ENCODE measurements at regions not wholly inside any gene's neighbourhood (a gene's known extent, or its start where the extent isn't known, plus 50 kb on each side); places are given as distances from the start of the nearest gene placed in this dataset.
"Not testable (repeated sequence)": the region's sequence is repeated elsewhere in the genome, so short reads cannot be mapped to it uniquely, and the experiment has no call there.

DNA sequence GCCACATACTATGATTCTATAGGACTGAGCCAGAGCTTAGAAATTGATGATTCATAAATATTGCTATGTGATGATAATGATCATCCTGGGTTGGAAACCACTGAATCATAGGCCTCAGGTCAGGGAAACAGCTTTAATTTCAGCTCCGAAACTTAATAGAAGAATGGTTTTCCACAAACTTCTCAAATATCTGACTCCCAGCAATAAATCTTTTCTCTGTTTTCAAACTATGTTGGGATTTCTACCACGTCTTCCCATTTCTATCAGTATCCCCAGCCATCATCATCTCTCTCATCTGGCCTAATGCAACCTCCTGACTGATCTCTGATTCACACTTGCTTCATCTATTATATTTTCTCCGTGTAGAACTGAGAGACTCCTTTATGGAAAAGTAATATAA is 521.8 kb upstream of the AGA start:
- WGBS, 3 donors = 73 to 79% (median 76%) methylated on average over 3 of the region's 3 CpGs
- H3K27ac ChIP-seq (ENCODE audit: low read depth, low read length) = no peak overlapping the region

DNA sequence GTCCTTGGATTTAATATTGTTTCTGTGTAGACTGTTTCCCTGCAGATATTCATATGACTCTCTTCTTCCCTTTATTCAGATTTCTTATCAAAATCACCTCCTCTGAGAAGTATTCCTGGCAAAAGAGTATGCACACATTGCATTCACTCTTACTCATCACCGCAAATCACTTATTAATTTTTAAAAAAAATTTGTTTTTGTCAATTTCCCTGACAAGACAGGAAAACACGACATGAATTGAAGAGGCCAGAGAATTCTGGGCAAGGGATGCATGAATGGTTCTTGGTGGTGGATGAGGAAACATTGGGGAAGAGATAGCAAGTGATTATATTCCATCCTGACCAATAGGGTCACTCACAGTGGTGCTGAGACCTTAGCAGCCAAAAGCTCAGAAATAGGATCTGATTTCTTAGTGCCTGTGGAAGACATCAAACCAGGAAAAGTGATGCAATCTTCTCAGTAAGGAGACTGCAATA is 522.5 kb upstream of the AGA start:
- 27 to 74% (median 55%) methylated on average over 2 of the region's 2 CpGs for WGBS, 3 donors
- no peak overlapping the region for H3K27ac ChIP-seq (ENCODE audit: low read depth, low read length)

DNA sequence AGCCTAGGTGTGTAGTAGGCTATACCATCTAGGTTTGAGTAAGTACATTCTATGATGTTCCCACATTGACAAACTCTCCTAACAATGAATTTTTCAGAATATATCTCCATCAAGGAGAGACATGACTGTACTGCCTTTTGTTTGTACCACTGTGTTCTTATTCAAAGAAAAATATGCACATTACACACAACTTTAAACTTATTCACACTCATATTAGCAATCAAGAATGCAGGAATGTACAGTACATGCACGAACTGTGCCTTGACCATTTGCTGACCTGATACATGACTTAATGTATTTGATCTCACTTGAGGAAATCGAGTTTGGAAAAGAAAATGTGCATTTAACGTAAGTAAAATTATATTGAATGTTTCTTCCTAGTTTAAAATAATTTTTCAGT is 525.1 kb upstream of the AGA start:
- WGBS, 3 donors = 56 to 75% (median 65%) methylated on average over 3 of the region's 3 CpGs

DNA sequence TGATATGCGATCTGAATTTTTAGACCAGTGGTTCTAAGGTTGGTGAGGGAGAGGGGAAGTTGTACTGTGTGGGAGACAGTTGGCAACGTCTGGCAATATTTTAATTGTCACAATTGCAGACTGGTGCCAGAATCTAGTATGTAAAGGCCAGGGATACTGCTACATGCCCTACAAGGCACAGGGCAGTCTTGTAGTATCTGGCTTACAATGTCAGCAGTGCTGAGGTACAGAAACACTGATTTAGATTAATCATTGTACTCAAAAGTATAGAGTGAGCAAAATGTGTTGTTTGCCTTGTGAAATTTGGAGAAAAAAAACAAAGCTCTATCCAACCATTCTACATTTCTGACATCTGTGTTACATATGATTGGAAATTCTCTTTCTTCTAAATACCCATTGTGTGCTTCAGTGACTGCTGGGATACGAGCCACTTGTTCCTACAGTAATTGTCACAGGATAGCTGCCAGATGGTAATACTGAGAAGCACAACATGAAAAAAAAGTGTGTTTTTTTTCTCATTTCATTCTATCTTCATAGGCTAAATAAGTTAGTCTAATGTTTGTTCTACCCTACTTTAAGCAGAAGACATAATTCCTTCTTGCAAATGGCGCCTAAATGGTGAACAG is 526.7 kb upstream of the AGA start:
- H3K27ac ChIP-seq (ENCODE audit: low read depth, low read length) = no peak overlapping the region
- 68 to 73% (median 69%) methylated on average over 4 of the region's 4 CpGs for WGBS, 3 donors

More for the DNA sequence above, 525.1 kb upstream of the AGA start:
- H3K27ac ChIP-seq (ENCODE audit: low read depth, low read length) = no peak overlapping the region

DNA sequence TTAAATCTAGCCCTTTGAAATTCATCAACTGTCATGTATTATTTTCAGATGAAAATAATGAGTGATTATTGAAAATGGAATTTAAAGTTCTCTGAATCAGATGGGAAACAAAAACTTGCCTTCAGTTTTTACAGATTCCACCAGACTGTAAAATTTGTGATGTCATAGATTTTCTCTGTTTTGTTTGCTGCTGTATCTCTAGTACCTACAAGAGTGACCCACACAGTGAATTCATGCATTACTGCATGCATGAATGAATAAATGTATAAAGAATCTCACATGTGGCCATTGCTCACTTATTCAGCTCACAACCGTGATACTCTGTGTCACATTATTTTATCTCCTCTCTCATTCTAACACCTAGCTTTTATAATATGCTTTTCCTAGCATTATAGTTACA is 532.2 kb upstream of the AGA start:
- 77 to 93% (median 82%) methylated on average over 1 of the region's 1 CpG for WGBS, 3 donors
- H3K27ac ChIP-seq (ENCODE audit: low read depth, low read length) = no peak overlapping the region

DNA sequence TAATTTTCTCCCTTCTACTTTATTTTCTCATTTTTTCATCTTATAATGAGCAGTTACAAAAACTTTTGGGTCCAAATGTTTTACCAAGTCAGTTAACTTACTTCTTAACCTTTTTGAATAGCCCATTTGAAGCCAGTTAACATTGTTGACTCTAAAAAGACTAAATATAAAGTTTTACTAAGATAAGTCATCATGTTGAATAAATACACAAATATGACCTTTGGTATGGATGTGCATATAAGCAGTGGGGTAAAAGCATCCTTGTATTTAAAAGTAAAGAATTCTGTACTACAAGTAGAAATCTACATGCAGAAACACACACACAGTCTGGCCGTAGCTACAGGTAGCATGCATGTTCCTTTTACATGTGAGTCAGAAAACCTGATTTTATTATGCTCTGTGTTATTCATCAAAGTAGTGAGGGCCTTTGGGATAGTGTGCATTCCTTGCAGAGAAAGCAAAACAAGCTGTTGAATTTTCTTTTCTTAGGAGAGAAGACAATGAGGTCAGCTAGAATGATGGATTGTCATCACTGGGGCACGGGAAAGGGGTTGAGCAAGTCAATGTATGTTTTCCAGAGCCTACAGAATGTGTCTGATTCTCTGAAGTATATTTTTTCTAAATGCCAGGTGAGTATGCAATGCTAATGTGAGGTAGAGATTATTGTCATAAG is 533.2 kb upstream of the AGA start:
- H3K27ac ChIP-seq (ENCODE audit: low read depth, low read length) = no peak overlapping the region
- WGBS, 3 donors = 36 to 52% (median 39%) methylated on average over 2 of the region's 2 CpGs

DNA sequence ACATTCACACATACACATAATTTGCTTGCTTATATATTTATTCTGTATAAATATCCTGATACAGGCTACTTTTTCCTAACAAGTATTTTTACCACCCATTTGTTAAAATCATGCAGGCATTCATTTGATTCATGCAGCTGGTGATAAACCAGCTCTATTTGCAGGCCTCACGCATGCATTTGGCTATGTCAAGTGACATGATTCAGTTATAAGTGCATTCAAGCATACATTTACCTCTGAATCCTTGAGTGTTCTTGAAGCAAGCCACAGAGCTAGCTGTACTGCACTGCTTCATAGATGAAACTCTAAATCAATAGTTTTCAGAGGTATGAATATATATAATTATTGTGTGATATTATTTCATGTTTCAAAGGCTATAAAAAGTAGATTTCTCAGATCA is 544.0 kb upstream of the AGA start:
- WGBS, 3 donors = 80 to 84% (median 81%) methylated on average over 1 of the region's 1 CpG
- no peak overlapping the region for H3K27ac ChIP-seq (ENCODE audit: low read depth, low read length)

DNA sequence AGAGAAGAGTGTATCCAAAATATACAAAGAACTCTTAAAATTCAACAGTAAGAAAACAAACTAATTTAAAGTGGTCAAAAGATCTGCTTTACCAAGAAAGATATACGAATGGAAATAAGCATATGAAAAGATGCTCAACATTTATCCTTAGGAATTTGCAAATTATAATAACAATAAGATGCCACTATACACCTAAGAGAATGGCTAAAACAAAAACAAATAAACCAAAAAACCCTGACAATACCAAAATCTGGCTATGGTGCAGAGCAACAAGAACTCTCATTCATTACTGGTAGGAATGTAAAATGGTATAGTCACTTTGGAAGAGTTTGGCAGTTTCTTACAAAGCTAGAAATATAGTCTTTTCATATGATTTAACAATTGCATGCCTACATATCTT is 545.7 kb upstream of the AGA start:
- no peak overlapping the region for H3K27ac ChIP-seq (ENCODE audit: low read depth, low read length)
- WGBS, 3 donors = 72 to 77% (median 73%) methylated on average over 1 of the region's 1 CpG

DNA sequence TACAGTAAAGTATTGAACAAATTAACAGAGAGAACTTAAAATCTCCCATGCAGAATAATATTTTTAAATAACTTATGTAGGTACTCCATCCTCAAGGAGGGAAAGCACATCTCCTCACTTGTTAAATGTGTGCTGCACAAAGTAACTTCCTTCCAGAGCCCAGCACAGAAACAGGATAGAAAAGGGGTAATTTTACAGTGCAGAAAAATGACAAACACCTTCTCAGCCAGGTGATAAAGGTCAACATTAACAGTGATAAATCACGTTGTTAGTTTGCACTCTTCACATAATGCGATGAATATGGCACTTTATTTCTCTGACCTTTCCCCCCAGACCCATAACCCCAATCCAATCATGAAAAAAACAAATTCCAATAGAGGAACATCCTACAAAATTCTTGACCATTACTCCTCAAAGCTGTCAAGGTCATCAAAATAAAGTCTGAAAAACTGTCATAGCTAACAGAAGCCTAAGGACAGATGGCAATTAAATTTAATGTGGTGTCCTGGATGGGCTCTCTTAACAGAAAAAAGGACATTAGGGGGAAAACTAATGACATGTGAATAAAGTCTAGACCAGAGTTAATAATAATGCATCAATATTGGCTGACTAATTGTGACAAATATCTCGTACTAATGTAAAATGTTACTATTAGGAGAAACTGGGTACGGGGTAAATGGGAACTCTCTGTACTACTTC is 547.4 kb upstream of the AGA start:
- no peak overlapping the region for H3K27ac ChIP-seq (ENCODE audit: low read depth, low read length)
- WGBS, 3 donors = 44 to 65% (median 63%) methylated on average over 4 of the region's 4 CpGs

DNA sequence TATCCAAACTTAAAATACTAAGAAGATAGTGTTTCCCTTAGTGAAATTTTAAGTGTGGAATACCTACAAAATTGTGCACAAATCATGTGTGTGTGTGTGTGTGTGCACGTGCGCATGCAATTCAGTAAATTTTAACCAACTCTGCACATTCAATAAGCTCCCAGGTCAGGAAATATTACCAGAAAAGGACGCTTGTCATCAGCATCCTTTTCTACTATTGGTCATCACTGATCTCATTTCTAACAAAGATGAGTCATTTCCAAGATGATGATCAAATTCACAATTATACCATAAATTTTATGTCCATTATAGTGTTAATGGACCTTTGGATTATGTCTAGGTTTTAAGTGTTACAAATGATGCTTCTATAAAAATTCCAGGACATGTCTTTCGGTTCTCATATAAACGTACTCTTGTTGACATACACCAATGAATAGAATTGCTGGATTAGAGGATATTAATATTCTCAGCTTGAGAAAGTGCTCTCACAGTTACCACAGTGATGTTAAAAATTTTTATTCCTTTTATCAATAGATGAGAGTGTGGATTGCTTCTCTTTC is 560.9 kb upstream of the AGA start:
- 72 to 76% (median 75%) methylated on average over 5 of the region's 5 CpGs for WGBS, 3 donors

DNA sequence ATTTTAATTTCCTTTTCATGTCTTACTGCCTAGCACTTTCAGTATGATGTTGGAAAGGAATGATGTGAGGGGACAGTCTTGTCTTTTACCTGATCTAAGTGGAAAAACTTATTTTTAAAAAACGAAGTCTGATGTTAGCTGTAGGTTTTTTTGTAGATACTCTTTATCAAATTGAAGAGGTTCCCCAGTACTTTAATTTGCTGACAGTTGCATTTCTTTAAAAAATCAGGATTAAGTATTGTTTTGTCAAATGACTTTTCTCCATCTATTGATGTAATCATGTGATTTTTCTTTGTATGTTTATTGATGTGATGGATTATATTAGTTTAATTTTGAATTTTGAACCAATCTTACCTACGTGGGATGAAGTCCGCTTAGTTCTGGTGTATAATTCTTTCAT is 568.4 kb upstream of the AGA start:
- 62 to 69% (median 68%) methylated on average over 3 of the region's 3 CpGs for WGBS, 3 donors

More for the DNA sequence above, 560.9 kb upstream of the AGA start:
- no peak overlapping the region for H3K27ac ChIP-seq (ENCODE audit: low read depth, low read length)

DNA sequence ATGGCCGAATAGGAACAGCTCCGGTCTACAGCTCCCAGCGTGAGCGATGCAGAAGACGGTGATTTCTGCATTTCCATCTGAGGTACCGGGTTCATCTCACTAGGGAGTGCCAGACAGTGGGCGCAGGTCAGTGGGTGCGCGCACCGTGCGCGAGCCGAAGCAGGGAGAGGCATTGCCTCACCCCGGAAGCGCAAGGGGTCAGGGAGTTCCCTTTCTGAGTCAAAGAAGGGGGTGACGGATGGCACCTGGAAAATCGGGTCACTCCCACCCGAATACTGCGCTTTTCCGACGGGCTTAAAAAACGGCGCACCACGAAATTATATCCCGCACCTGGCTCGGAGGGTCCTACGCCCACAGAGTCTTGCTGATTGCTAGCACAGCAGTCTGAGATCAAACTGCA is 572.8 kb upstream of the AGA start:
- 89 to 95% (median 95%) methylated on average over 19 to 26 of the region's 27 CpGs for WGBS, 3 donors
- not testable (repeated sequence) for H3K27ac ChIP-seq (ENCODE audit: low read depth, low read length)

More for the DNA sequence above, 568.4 kb upstream of the AGA start:
- H3K27ac ChIP-seq (ENCODE audit: low read depth, low read length) = no peak overlapping the region

DNA sequence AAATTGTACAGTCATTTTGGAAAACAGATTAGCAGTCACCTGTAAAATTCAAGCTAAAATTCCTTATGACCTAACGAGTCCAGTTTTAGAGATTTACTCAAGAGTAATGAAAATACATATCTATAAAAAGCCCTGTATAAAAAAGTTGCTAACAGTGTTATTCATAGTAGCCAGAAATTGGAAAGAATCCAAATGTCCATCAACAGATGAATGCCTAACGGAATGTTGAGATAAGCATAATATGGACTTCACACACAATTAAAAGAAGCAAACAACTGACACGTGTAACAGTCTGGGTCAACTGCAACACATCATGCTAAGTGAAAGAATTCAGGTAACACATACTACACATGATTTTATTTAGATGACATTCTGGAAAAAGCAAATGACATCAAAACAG is 584.8 kb upstream of the AGA start:
- H3K27ac ChIP-seq (ENCODE audit: low read depth, low read length) = no peak overlapping the region
- WGBS, 3 donors = 29 to 56% (median 51%) methylated on average over 3 of the region's 3 CpGs

DNA sequence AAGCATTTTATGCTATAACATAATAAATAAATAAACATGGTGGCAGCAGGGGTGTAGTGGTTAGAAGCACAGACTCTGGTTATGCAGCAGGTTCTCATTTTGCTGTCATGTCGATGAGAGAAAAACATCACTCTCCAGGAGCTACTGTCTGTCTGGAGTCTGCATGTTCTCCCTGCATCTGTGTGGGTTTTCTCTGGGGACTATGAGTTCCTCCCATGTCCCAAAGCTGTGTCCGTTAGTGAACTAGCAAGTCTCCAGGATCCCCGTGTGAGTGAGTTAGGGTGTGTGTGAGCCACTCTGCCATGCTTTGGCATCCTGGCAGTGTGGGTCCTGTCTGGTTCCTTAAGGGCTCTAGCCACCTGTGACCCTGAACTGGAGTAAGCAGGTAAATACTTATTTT is 585.6 kb upstream of the AGA start:
- no peak overlapping the region for H3K27ac ChIP-seq (ENCODE audit: low read depth, low read length)
- WGBS, 3 donors = 71 to 82% (median 77%) methylated on average over 3 of the region's 3 CpGs

DNA sequence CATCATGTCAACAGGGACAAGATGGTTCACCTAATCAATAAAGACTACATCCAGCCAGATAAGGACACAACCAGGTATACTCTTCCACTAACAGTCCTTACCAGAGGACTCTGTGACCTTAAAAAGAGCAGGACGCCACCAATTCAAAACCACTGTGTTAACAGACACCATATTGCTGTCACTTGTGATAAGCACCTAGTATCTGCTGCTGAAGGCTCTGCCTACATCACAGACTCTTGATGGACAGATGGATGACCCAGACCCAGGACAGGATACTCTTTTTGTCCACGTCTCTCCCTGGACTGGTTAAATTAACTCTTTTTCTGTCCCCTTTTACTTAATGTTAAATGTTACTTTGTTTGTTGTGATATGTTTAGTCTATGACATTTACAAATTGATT is 586.2 kb upstream of the AGA start:
- no peak overlapping the region for H3K27ac ChIP-seq (ENCODE audit: low read depth, low read length)
- 53 to 75% (median 63%) methylated on average over 2 of the region's 2 CpGs for WGBS, 3 donors

DNA sequence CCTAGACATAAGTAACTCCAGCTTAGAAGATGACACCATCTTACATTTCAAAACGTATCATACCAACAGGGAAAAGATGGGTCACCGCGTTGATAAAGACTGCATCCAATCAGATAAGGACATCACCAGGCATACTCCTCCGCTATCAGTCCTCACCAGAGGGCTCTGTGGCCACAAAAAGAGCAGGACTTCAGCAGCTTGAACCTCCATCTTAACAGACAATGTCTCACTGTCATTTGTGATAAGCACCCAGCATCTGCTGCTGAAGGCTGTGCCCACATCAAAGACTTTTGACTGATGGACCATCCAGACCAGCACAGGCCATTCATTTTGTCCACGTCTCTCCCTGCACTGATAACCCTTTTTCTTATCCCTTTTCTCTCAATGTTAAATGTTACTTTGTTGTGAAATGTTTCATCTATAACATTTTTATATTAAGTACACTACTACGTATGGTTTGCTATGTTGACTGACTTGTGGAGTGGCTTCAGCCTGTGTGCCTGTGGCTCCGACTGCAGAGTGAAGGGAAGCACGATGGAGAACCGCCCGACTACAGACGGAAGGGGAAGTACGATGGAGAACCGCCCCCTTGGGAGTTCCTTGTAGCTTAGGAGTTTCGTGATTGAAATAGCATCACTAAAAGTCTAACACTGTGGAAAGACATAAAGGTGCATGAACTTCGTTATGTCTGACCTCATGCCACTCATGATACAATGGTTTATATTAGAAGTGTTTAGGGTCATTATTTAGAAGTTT is 595.4 kb upstream of the AGA start:
- no peak overlapping the region for H3K27ac ChIP-seq (ENCODE audit: low read depth, low read length)
- 78 to 88% (median 82%) methylated on average over 15 of the region's 15 CpGs for WGBS, 3 donors

DNA sequence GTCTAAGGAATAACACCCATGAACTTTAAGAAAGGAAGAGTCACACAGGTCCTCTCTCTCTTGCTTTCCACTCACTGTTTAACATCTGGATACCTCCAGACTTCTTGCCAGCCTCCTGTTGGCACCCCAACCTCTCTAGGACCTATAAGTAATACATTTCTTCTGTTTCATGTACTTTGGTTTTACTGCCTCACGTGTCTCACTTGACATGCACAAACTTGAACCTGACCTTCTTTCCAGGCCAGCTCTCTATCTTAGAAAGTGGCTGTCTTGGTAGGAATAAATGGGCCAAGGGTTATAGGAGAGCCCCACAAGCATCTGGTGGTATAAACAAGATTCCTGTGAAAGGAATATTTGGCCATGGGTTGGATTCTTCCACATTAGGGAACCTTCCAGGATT is 614.8 kb upstream of the AGA start:
- H3K27ac ChIP-seq (ENCODE audit: low read depth, low read length) = no peak overlapping the region
- 36 to 66% (median 44%) methylated on average over 1 of the region's 1 CpG for WGBS, 3 donors

DNA sequence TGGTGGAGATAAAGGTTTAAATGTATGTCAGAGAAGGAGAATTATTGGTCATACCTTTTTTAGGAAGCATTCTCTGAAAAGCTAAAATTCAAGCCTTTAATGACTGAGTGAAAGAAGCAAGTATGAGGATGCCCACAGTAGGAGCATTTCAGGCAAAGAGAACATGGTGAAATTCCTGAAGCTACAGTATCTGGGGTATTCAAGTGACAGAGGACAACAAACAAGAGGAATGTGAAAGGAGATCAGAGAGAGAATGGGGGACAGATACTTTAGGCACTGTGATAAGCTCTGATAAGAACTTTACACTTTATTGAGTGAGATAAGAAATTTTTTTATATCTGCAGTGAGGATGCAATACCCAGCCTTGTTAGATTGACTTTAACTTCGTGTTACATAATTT is 621.3 kb upstream of the AGA start:
- WGBS, 3 donors = 21 to 33% (median 24%) methylated on average over 1 of the region's 1 CpG
- H3K27ac ChIP-seq (ENCODE audit: low read depth, low read length) = no peak overlapping the region
